Dermis microvascular lymphatic vessel endothelial cell (primary cell): ENCODE measurements at regions not wholly inside any gene's neighbourhood (a gene's known extent, or its start where the extent isn't known, plus 50 kb on each side); places are given as distances from the start of the nearest gene placed in this dataset.

Experiments
- DNase-seq, 2 donors: peaks; one replicate each; pipeline versions ENCODE4 v3.0.0 to v3.0.0-alpha.2; 2010; ENCODE audit warnings: low read depth in 2 of 2

- DNase-seq = no peak
Observed at GRCh38 chr14:97491697-97492096, 694.5 kb downstream of the VRK1 start.

GRCh38 chr14:97499790-97500481 lies 702.8 kb downstream of the VRK1 start:
- DNase-seq = no peak

- no peak for DNase-seq
Observed at GRCh38 chr14:97506626-97507025, 709.4 kb downstream of the VRK1 start.

- DNase-seq = no peak
Observed at GRCh38 chr14:97513891-97514290, 716.7 kb downstream of the VRK1 start.

- no peak for DNase-seq
Observed at GRCh38 chr14:97517566-97518234, 720.5 kb downstream of the VRK1 start.

GRCh38 chr14:97523936-97524335 lies 726.8 kb downstream of the VRK1 start:
- no peak for DNase-seq

GRCh38 chr14:97524589-97525319 lies 727.6 kb downstream of the VRK1 start:
- DNase-seq = no peak

GRCh38 chr14:97527993-97528392 lies 730.8 kb downstream of the VRK1 start:
- no peak for DNase-seq

- no peak for DNase-seq
Observed at GRCh38 chr14:97532052-97532451, 734.9 kb downstream of the VRK1 start.

GRCh38 chr14:97536421-97536820 lies 739.2 kb downstream of the VRK1 start:
- no peak for DNase-seq

- no peak for DNase-seq
Observed at GRCh38 chr14:97538749-97539410, 741.7 kb downstream of the VRK1 start.

- no peak for DNase-seq
Observed at GRCh38 chr14:97539411-97539795, 742.2 kb downstream of the VRK1 start.

GRCh38 chr14:97539884-97540283 lies 742.7 kb downstream of the VRK1 start:
- no peak for DNase-seq

GRCh38 chr14:97543221-97543620 lies 746.0 kb downstream of the VRK1 start:
- DNase-seq = no peak

GRCh38 chr14:97543816-97544215 lies 746.6 kb downstream of the VRK1 start:
- DNase-seq = no peak

- no peak for DNase-seq
Observed at GRCh38 chr14:97544571-97544970, 747.4 kb downstream of the VRK1 start.

- no peak for DNase-seq
Observed at GRCh38 chr14:97546491-97547230, 749.5 kb downstream of the VRK1 start.

GRCh38 chr14:97550463-97550862 lies 753.3 kb downstream of the VRK1 start:
- DNase-seq = no peak

- no peak for DNase-seq
Observed at GRCh38 chr14:97554597-97554996, 757.4 kb downstream of the VRK1 start.

GRCh38 chr14:97564334-97564733 lies 767.2 kb downstream of the VRK1 start:
- no peak for DNase-seq

- no peak for DNase-seq
Observed at GRCh38 chr14:97571201-97571600, 774.0 kb downstream of the VRK1 start.
